ENCODE measurements at regions not wholly inside any gene's neighbourhood (a gene's known extent, or its start where the extent isn't known, plus 50 kb on each side); places are given as distances from the start of the nearest gene placed in this dataset.
"Not testable (repeated sequence)": the region's sequence is repeated elsewhere in the genome, so short reads cannot be mapped to it uniquely, and the experiment has no call there.

DNA sequence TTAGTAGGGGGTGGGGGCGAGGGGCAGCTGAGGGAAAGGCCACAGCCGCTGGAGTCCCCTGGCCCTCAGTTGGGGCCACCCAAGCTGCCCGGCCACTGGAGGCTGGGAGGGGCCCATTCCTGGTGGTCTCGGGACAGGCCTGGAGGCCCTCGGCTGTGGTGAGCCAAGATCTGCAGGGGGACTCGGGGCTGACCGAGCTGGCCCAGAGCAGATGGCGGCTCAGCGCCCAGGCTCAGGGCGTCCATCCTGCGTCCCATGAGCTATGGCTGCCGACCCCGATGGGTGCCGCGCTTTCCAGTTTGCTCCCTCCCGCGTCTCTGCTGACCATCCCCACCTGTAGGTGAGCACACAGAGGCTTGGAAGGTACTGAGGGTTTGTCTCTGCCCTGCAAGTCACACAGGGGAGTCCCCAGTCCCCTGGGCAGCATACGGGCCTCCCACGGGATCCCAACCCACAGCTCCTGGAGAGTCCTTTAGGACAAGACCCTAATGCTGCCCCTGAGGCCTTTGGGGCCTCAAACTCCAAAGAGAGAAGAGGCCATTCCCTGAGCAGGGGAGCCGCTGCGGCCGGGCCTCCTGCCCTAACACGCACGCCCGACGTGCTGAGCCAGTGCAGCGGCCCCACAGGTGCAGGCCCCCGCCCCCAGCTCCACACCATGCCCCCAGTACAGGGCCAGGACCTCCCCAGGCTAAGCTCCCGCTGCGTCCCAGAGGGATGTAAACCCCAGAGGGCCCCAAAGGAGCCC, 107.2 kb downstream of the MICALL2 start:
- DNase-seq = no peak
- H3K4me1 ChIP-seq (ENCODE audit: control insufficient read depth, insufficient read depth, low read length, poor library complexity, severe bottlenecking) = no peaks in the 10 kb centered on the region
- H3K4me3 ChIP-seq (ENCODE audit: insufficient read depth, low read depth, low read length, poor library complexity, severe bottlenecking) = no peak overlapping the region
- H3K36me3 ChIP-seq (ENCODE audit: control insufficient read depth, insufficient read depth, low read length) = no peaks in the 10 kb centered on the region
- H3K9me3 ChIP-seq (ENCODE audit: control insufficient read depth, low read length) = no peaks in the 10 kb centered on the region
- no peak overlapping the region for H3K27ac ChIP-seq (ENCODE audit: insufficient read depth, low read length, poor library complexity, severe bottlenecking)
- peaks cover 5% of the 10 kb centered on the region for H3K27me3 ChIP-seq (replicated peaks; ENCODE audit: control insufficient read depth, insufficient read depth, low read length, poor library complexity, severe bottlenecking)

DNA sequence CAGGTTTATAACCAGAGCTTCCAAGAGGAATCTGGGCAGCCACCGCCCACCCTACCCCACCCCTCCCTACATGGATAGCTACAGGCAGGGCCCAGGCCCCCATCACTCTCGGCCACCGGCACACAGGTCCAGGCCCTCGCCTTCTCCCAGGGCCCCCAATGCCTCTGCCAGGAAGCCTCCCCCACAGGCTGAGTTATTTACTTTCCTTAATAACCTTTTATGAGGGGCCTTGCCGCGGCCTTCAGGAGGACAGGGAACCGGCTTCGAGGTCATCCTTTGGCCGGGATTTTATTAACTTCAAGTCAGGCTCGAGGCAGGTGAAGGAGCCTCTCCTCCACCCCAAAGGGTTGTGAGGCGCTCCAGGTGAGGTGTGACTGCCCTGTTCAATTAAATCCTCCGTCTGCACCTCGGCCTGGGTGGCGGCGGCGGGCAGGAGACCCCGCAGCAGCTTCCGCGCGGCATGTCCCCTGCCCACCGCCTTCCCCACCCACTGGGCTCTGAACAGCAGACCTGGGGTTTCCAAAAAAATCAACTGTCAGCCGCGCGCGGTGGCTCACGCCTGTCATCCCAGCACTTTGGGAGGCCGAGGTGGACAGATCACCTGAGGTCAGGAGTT, 106.5 kb downstream of the MICALL2 start:
- H3K9me3 ChIP-seq (ENCODE audit: control insufficient read depth, low read length) = no peaks in the 10 kb centered on the region
- no peak overlapping the region for H3K27ac ChIP-seq (ENCODE audit: insufficient read depth, low read length, poor library complexity, severe bottlenecking)
- no peaks in the 10 kb centered on the region for H3K36me3 ChIP-seq (ENCODE audit: control insufficient read depth, insufficient read depth, low read length)
- no peak overlapping the region for H3K4me3 ChIP-seq (ENCODE audit: insufficient read depth, low read depth, low read length, poor library complexity, severe bottlenecking)
- DNase-seq = no peak
- H3K4me1 ChIP-seq (ENCODE audit: control insufficient read depth, insufficient read depth, low read length, poor library complexity, severe bottlenecking) = no peaks in the 10 kb centered on the region
- H3K27me3 ChIP-seq (replicated peaks; ENCODE audit: control insufficient read depth, insufficient read depth, low read length, poor library complexity, severe bottlenecking) = no peaks in the 10 kb centered on the region

GRCh38 chr7:1354661-1355567, 104.4 kb downstream of the MICALL2 start:
- H3K27ac ChIP-seq (ENCODE audit: insufficient read depth, low read length, poor library complexity, severe bottlenecking) = no peak overlapping the region
- no peaks in the 10 kb centered on the region for H3K9me3 ChIP-seq (ENCODE audit: control insufficient read depth, low read length)
- no peaks in the 10 kb centered on the region for H3K4me1 ChIP-seq (ENCODE audit: control insufficient read depth, insufficient read depth, low read length, poor library complexity, severe bottlenecking)
- DNase-seq = no peak
- no peaks in the 10 kb centered on the region for H3K27me3 ChIP-seq (replicated peaks; ENCODE audit: control insufficient read depth, insufficient read depth, low read length, poor library complexity, severe bottlenecking)
- no peaks in the 10 kb centered on the region for H3K36me3 ChIP-seq (ENCODE audit: control insufficient read depth, insufficient read depth, low read length)
- H3K4me3 ChIP-seq (ENCODE audit: insufficient read depth, low read depth, low read length, poor library complexity, severe bottlenecking) = no peak overlapping the region

DNA sequence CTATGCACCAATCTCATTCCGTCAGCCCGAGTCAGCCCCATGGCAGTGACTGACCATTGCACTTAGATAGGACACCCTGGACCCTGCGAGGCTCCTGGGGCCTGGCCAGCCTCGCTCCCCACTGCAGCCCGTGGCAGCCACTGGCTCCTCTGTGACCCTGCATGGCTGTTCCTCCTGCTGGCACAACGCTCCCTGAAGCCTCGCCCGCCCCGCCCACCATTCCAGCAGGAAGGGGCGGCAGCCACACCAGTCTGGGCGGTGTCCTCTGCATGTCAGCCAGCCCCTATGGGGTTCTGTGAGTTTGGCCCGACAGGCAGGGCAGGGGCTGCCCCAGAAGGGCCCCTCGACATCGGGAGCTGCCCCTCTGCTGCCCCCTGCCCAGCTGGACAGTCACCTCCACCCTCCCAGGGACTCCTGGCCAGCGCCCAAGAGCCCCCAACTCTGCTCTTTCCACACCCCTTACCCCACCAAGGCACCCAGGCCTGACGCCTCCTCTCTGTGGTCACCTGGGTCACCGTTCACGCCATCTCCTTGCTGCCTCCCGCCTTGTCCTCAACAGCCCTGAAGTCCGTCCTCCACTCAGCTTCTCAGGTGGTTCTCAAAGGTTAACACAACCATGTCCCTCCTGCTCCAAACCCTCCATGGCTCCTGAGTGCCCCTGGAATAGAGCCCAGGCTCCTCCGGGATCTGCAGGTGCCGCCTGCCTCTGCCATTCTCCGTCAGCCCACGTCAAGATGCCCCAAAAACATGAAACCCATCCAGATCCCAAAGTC, 103.5 kb downstream of the MICALL2 start:
- no peak overlapping the region for H3K27ac ChIP-seq (ENCODE audit: insufficient read depth, low read length, poor library complexity, severe bottlenecking)
- no peaks in the 10 kb centered on the region for H3K4me1 ChIP-seq (ENCODE audit: control insufficient read depth, insufficient read depth, low read length, poor library complexity, severe bottlenecking)
- H3K27me3 ChIP-seq (replicated peaks; ENCODE audit: control insufficient read depth, insufficient read depth, low read length, poor library complexity, severe bottlenecking) = no peaks in the 10 kb centered on the region
- no peak for DNase-seq
- no peak overlapping the region for H3K4me3 ChIP-seq (ENCODE audit: insufficient read depth, low read depth, low read length, poor library complexity, severe bottlenecking)
- H3K36me3 ChIP-seq (ENCODE audit: control insufficient read depth, insufficient read depth, low read length) = no peaks in the 10 kb centered on the region
- H3K9me3 ChIP-seq (ENCODE audit: control insufficient read depth, low read length) = no peaks in the 10 kb centered on the region

DNA sequence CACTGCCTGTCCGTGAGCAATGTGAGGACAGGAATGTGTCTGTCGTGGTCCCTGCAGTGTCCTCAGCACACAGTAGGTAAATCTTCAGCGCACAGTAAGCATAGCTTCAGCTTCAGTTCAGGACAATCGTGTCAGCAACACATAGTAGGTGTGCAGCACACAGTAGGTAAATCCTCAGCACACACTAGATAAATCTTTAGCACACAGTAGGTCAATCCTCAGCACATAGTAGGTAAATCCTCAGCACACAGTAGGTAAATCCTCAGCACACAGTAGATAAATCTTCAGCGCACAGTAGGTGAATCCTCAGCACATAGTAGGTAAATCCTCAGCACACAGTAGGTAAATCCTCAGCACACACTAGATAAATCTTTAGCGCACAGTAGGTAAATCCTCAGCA, 102.4 kb downstream of the MICALL2 start:
- not testable (repeated sequence) for H3K27me3 ChIP-seq (replicated peaks; ENCODE audit: control insufficient read depth, insufficient read depth, low read length, poor library complexity, severe bottlenecking); H3K4me3 ChIP-seq (ENCODE audit: insufficient read depth, low read depth, low read length, poor library complexity, severe bottlenecking); DNase-seq; H3K4me1 ChIP-seq (ENCODE audit: control insufficient read depth, insufficient read depth, low read length, poor library complexity, severe bottlenecking); H3K27ac ChIP-seq (ENCODE audit: insufficient read depth, low read length, poor library complexity, severe bottlenecking); H3K9me3 ChIP-seq (ENCODE audit: control insufficient read depth, low read length); H3K36me3 ChIP-seq (ENCODE audit: control insufficient read depth, insufficient read depth, low read length)

GRCh38 chr7:1357260-1357600, 102.0 kb downstream of the MICALL2 start:
- not testable (repeated sequence) for H3K4me3 ChIP-seq (ENCODE audit: insufficient read depth, low read depth, low read length, poor library complexity, severe bottlenecking); H3K4me1 ChIP-seq (ENCODE audit: control insufficient read depth, insufficient read depth, low read length, poor library complexity, severe bottlenecking); H3K27me3 ChIP-seq (replicated peaks; ENCODE audit: control insufficient read depth, insufficient read depth, low read length, poor library complexity, severe bottlenecking); DNase-seq; H3K9me3 ChIP-seq (ENCODE audit: control insufficient read depth, low read length); H3K27ac ChIP-seq (ENCODE audit: insufficient read depth, low read length, poor library complexity, severe bottlenecking); H3K36me3 ChIP-seq (ENCODE audit: control insufficient read depth, insufficient read depth, low read length)

- Histone ChIP-seq H3K4me3 (ENCODE audit: insufficient read depth, low read depth, low read length, poor library complexity, severe bottlenecking) (no peak overlapping the region), H3K36me3 (ENCODE audit: control insufficient read depth, insufficient read depth, low read length) (no peaks in the 10 kb centered on the region), H3K27ac (ENCODE audit: insufficient read depth, low read length, poor library complexity, severe bottlenecking) (no peak overlapping the region), H3K4me1 (ENCODE audit: control insufficient read depth, insufficient read depth, low read length, poor library complexity, severe bottlenecking) (no peaks in the 10 kb centered on the region), H3K9me3 (ENCODE audit: control insufficient read depth, low read length) (no peaks in the 10 kb centered on the region), H3K27me3 (replicated peaks; ENCODE audit: control insufficient read depth, insufficient read depth, low read length, poor library complexity, severe bottlenecking) (no peaks in the 10 kb centered on the region)
- no peak for DNase-seq
Measured at GRCh38 chr7:1357601-1358271, 101.5 kb downstream of the MICALL2 start.

DNA sequence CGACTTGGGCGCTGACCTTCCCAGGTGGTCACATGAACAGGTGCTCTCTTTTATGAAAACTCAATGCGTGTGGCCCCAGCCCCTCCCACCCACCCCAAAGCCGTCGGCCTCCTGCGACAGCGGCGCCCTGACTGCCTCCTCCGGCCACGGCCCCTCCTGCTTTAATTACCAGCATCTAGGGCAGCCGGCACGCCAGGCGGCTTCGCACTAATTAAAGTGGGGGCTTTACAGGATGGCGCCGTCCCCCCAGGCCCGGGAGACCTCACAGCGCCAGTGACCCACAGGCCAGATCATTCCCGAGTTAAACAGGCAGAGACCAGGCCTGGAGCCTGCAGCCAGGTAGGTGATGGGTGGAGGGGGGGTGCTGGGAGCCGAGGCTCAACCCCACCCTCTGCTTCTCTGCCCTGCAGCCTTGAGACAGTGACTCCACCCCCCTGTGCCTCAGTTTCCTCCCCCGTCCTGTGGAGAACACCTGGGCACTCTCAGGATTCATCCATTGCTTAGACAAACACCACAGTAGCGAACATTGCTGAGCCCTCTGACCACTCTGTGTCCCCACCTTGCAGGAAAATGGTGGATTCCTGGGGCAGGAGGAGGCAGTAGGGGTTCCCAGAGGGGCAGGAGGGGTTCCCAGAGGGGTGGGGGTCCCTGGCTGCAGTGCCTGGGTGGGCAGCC, 100.8 kb downstream of the MICALL2 start:
- no peaks in the 10 kb centered on the region for H3K4me1 ChIP-seq (ENCODE audit: control insufficient read depth, insufficient read depth, low read length, poor library complexity, severe bottlenecking)
- no peak for DNase-seq
- H3K27me3 ChIP-seq (replicated peaks; ENCODE audit: control insufficient read depth, insufficient read depth, low read length, poor library complexity, severe bottlenecking) = no peaks in the 10 kb centered on the region

GRCh38 chr7:1359051-1359400, 100.2 kb downstream of the MICALL2 start:
- no peak overlapping the region for H3K27ac ChIP-seq (ENCODE audit: insufficient read depth, low read length, poor library complexity, severe bottlenecking)
- H3K4me3 ChIP-seq (ENCODE audit: insufficient read depth, low read depth, low read length, poor library complexity, severe bottlenecking) = no peak overlapping the region
- H3K4me1 ChIP-seq (ENCODE audit: control insufficient read depth, insufficient read depth, low read length, poor library complexity, severe bottlenecking) = no peaks in the 10 kb centered on the region
- H3K9me3 ChIP-seq (ENCODE audit: control insufficient read depth, low read length) = no peaks in the 10 kb centered on the region
- no peak for DNase-seq
- H3K27me3 ChIP-seq (replicated peaks; ENCODE audit: control insufficient read depth, insufficient read depth, low read length, poor library complexity, severe bottlenecking) = no peaks in the 10 kb centered on the region
- H3K36me3 ChIP-seq (ENCODE audit: control insufficient read depth, insufficient read depth, low read length) = no peaks in the 10 kb centered on the region

More for the DNA sequence above, 100.8 kb downstream of the MICALL2 start:
- no peaks in the 10 kb centered on the region for H3K36me3 ChIP-seq (ENCODE audit: control insufficient read depth, insufficient read depth, low read length)
- no peak overlapping the region for H3K4me3 ChIP-seq (ENCODE audit: insufficient read depth, low read depth, low read length, poor library complexity, severe bottlenecking)
- no peaks in the 10 kb centered on the region for H3K9me3 ChIP-seq (ENCODE audit: control insufficient read depth, low read length)
- no peak overlapping the region for H3K27ac ChIP-seq (ENCODE audit: insufficient read depth, low read length, poor library complexity, severe bottlenecking)
